ENCODE measurements at regions not wholly inside any gene's neighbourhood (a gene's known extent, or its start where the extent isn't known, plus 50 kb on each side); places are given as distances from the start of the nearest gene placed in this dataset.

DNA sequence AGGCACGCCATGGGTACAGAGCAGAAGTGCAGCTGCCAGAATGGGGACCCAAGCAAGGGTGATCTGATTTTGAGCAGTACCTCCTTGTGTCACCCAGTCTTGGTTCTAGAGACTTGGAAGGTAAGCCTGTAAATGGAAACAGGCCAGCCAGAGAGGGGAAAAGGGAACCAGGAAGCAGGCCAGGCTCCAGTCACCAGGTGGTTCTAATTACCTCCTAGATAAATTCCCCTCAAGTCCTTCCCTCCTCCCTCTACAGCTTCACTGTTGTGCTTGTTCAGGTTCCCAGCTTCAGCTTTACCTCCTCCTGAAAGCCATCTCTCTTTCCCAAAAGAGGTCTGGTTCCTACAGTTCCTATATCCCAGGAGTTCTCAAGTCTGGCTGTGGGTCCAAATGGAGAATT lies 58.8 kb upstream of the SLC7A14 start:
- no peak for TF ChIP-seq CTCF (IDR thresholded peaks at IDR 0.05; ENCODE audit: borderline replicate concordance, extremely low read depth, low read length, poor library complexity, severe bottlenecking)
- TF ChIP-seq EZH2 (IDR thresholded peaks at IDR 0.05; ENCODE audit: borderline replicate concordance, low read depth, low read length, severe bottlenecking): no peak

Data from DND-41 (cell line).